HG02970 (cell line): ENCODE measurements at regions not wholly inside any gene's neighbourhood (a gene's known extent, or its start where the extent isn't known, plus 50 kb on each side); places are given as distances from the start of the nearest gene placed in this dataset.
"Not testable (repeated sequence)": the region's sequence is repeated elsewhere in the genome, so short reads cannot be mapped to it uniquely, and the experiment has no call there.

Experiments
- ATAC-seq: cut with Tn5 transposase; IDR thresholded peaks from one replicate; pipeline ENCODE4 v1.9.1; 2021; ENCODE audit warnings: mild to moderate bottlenecking, moderate library complexity, moderate number of reproducible peaks; ENCODE audit not compliant: unreplicated experiment, low FRiP score

DNA sequence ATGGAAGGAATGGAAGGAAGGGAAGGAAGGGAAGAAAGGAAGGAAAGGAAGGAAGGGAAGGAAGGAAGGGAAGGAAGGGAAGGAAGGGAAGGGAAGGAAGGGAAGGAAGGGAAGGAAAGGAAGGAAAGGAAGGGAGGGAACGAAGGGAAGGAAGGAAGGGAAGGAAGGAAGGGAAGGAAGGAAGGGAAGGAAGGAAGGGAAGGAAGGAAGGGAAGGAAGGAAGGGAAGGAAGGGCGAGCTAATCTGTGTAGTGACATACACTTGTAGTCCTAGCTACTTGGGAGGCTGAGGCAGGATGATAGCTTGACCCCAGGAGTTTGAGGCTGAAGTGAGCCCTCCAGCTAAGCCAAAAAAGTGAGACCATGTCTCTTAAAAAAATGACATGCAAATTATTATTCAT lies 311.3 kb upstream of the LUZP2 start:
- ATAC-seq = not testable (repeated sequence)

DNA sequence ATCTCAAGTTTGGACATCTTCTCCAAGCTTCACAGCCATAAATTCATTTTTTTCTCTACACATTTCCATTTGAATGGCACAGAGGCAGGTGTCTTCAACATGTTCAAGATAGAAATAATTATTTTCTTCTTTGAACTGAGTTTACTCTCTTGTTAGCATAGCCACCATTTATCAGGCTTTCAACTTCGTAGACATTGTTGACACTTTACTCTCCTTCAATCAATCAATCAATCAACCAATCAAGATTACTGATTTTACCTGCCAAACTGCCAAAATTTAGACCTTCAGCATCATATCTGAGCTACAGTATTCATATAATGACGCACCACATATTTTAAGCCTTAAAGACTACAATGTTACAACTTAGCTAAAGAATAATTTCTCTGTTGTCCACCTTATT lies 300.1 kb upstream of the LUZP2 start:
- no peak for ATAC-seq

DNA sequence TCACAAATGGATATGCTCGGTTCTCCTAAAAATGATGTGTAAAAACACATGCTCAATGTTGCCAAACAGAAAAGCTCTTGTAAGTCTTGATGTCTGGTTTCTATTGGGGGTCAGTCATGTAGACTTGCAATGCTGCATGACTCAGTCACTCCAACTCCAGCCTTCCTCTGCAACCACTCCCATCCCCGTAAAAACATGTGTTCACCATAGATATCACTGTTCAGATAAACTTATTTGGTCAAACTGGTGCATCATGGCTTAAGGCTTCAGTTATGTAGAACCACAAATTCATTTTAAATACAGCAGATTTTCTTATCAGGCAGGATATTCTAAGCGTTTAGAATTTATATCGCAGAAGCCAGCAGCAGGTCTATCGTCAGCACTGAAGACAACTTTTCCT lies 298.4 kb upstream of the LUZP2 start:
- no peak for ATAC-seq

DNA sequence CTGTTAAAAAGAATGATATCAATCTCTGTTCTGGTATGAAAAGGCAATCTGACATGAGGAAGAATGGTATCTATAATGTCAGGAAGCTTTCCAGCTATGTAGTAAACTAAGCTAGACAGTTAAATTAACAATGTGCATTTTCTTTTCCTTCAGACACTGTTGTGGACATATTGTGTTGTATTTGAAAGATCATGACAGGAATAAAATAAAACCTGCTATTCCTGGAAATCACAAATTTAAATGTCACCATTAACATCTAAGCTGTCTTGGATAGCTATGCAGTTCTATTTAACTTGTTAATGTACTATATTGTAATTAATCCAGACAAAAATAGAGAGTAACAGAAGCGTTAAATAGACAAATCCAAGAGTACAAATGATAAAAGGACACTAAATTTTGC lies 297.4 kb upstream of the LUZP2 start:
- ATAC-seq = no peak

DNA sequence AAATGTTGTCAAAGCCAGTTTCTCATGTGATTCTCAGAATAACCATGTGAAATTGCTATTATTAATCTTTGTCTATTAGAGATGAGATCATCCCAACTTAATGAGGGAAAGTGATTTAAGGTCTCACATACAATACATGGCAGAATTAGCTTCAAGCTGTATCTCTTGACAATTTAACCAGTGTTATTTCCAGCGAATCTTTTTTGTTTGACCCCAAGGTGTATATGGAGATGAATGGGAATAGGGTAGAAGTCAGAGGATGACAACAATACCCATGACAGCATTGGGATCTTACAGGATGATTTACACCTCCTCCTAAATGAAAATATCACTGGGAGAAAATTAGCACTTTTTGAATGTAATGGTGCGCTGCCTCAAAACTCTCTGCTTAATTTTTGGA lies 290.8 kb upstream of the LUZP2 start:
- no peak for ATAC-seq

DNA sequence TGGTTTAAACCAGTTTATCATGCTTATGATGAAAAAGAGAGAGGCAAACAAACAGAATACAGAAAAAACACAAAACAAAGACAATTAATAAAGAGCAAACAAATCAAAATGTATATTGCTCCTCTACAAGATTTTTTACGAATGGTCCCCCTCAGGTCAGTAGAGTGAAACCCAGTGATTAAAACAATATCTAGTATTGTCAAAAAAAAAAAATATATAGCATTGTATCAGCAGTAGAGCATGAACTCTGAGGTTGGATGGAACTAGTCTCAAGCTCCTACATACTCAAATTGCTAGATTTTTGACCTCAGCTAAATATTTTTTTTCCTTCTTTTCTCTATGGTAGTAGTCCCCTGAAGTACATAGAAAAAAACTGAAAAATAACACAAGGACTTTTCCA lies 290.3 kb upstream of the LUZP2 start:
- no peak for ATAC-seq

DNA sequence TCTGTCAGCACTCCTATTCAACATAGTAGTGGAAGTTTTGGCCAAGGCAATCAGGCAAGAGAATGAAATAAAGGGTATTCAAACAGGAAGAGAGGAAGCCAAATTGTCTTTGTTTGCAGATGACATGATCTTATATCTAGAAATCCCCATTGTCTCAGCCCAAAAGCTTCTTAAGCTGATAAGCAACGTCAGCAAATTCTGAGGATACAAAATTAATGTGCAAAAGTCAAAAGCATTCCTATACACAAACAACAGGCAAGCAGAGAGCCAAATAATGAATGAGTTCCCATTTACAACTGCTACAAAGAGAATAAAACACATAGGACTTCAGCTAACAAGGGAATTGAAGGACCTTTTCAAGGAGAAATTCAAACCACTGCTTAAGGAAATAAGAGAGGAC lies 280.4 kb upstream of the LUZP2 start:
- ATAC-seq = no peak

DNA sequence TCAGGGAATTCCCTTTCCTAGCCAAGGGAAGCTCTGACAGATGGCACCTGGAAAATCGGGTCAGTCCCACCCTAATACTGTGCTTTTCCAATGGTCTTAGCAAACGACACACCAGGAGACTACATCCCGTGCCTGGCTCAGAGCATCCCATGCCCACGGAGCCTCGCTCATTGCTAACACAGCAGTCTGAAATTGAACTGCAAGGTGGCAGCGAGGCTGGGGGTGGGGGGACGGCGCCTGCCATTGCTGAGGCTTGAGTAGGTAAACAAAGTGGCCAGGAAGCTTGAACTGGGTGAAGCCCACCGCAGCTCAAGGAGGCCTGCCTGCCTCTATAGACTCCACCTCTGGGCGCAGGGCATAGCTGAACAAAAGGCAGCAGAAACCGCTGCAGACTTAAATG lies 279.5 kb upstream of the LUZP2 start:
- ATAC-seq = not testable (repeated sequence)

DNA sequence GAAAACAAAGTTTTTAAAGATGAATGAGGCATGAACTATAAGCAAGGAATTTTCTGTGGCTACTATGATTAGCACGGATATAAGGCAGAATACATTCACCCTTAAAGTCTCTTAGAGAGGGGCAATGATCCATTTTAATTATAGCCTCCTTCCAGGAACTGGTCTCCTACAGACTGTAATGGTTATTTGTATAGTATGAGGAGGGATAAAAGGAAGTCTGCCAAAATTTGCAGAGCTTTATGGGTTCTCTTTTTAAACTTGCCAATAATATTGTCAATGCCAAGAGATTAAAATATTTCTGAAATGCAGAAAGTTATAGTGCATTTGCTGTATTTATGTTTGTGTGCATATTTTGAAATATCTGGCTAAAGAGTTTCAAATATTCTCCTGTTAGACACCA lies 271.4 kb upstream of the LUZP2 start:
- no peak for ATAC-seq

DNA sequence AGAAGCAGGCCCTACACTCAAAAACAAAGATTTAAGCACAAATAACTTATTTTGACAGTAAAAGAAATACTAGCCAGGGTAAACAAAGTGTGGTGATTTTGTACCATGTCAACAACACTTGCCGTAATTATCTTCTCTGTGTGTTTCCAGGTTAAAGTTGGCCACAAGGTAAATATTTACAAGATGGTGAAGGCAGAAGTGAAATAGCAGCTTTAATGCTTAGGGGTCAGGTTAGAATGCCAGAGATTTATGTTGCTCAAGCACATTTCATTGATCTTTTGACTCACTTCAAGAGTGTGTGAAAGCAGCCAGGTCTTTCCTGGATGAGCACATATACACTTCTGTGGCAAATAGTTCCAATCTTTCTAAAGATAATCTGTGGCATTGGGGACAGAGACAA lies 270.2 kb upstream of the LUZP2 start:
- no peak for ATAC-seq

DNA sequence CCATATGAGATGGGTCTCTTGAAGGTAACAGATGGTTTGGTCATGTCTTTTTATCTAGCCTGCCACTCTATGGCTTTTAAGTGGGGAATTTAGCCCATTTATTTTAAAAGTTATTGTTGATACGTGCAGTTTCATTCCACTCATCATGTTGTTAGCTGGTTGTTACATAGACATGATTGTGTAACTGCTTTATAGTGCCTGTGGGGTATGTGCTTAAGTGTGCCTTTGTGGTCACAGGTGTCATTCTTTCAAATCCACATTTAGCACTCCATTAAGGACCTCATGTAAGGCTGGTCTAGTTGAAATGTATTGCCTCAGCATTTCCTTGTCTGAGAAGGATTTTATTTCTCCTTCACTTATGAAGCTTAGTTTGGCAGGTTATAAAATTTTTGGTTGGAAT lies 263.8 kb upstream of the LUZP2 start:
- no peak for ATAC-seq

DNA sequence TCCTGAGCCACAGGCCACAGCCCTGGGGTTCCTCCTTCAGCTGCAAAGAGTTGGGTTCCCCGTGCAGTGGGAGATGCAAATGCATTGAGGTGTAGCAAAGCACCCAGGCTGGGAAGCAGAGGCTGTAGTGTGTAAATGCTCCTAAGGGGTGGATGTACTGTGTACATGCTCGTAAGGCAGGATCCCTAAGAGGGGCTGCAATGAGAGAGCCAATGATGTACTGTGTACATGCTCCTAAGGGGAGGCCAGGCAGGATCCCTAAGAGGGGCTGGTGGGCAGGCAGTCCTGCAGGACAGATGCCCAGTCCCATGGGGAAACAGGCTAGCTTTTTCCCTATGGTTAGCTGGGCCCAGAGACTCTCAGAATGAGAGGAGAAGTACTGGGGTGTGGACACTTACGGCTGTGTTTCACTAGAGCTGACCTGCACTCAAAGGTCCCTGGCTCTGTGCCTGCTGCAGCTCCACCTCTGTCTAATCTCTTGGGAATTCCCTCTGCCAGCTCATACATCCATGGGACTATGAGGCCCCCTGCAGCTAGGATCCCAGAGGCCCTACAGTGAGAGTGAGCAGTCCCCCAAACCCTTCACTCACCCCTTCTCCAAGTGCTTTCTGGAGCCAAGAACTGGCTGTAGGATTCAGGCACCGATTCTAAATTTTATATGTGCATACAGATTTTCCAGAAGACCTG lies 261.9 kb upstream of the LUZP2 start:
- no peak for ATAC-seq

DNA sequence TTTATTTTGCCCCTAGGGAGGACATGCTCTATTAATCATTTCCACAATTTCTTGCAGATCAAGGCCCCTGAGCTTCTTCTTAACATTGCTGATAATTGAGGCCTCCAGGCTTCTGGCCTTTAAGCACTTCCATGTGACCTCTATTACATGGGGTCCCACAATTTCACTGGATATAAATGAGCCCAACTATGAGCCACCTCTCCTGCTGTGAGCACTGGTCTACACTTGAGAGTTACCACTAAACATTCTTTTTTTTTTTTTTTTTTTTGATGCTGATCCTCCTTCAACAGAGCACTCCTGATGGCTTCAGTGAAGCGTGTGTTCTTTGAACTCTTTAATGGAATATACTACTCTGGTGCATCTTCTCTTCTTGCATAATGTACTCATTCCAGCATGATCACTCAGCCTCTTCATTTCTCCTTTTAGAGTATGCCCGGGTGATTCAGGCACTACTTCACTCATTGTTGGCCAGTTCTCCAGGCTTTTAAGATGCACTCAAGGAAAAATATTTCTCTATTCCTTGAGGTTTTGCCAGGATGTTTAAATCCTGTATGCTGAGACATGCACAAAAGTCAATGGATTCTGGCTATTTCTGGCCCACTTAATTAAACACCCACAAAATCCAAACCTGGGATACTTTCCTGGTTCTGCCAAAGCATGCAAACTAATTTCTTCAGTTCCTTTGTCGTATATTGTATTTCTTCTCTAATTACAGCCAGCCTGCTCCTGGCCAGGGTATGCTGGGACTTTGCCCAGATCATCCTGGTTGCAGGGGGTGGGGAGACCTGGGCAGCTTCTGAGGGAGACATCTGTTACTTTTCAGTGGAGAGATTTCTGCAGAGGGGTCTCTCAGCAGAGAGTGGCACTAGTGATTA lies 257.8 kb upstream of the LUZP2 start:
- no peak for ATAC-seq

DNA sequence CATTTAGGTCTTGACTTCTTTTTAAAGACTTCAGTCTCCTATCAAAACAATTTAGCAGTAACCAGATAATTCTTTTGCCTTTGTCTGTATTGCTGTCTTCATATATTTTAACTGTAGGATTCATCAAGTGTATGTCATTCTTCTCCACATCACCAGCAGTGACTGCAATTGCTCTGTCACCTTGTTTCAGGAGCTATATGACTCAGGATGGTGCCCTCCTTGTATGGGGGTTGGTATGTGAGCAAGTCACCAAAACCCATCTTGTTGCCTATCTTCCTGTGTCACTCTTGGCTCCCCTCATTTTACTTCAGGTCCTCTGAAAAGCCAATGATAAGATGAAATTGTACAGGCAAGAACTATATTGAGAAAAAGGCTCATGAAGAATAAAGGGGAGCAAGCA lies 256.9 kb upstream of the LUZP2 start:
- ATAC-seq = no peak

DNA sequence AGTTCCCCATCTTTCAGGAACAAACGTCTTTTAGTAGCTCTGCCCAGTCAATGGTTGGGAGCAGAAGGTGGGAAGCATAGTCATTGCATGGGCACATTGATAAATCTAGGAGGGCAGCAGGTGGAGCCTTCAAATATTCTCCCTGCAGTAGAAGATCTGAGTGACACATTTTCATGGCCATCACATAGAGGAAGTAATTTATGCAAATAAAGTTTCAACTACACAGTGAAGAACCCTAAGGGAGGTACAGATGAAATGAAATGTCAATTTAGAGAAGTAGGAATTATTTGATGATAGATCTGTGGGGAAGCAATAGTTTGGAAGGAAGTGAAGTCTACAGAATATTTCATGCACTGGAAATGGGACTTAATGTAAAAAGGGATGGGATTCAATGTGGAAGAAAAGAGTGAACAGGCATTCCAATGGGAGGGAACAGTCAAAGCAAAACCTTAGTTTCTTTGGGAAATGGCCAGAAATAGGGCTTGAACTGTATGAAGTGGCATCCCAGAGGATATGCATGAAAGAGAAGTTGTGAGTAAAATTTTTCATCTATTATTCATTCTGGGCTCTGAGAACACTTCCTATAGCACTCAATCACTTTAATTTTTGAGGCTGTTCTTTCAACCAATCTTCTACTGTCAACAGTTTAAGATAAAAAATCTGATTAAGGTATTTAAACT lies 256.2 kb upstream of the LUZP2 start:
- ATAC-seq = no peak

DNA sequence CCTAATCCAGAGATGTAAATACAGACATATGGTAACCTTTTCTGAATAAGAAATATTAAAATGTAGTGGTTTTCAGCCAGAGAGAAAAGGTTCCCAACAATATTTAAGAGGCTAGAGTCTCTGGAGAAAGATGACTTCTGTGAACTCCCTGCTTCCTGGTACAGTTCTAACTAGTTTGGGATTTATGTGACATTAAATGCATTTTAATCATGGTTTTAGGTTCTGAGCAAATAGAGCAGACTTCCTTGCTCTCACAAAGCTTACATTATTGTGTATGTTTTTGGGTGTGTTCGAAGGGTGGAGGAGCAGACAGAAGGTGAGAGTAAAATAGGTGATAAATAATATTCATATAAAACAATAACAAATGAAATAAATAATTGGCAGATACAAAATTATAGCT lies 250.1 kb upstream of the LUZP2 start:
- no peak for ATAC-seq

DNA sequence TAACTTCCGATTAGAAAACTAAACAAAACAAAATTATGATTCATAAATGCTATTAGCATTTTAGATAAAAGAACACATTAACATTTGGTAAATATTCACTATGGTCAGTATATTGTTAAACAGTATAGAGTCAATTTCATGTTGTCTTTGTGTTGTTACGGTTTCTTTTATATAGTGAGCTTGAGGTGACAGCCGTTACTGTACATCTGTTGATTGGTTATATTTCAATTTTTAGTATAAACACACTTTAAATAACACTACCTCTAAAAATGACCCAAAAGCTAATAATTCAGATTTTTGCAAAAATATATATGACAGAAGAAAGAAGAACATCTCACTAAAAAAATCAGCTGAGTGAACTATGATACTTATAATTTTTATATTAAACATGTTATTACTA lies 249.0 kb upstream of the LUZP2 start:
- no peak for ATAC-seq

DNA sequence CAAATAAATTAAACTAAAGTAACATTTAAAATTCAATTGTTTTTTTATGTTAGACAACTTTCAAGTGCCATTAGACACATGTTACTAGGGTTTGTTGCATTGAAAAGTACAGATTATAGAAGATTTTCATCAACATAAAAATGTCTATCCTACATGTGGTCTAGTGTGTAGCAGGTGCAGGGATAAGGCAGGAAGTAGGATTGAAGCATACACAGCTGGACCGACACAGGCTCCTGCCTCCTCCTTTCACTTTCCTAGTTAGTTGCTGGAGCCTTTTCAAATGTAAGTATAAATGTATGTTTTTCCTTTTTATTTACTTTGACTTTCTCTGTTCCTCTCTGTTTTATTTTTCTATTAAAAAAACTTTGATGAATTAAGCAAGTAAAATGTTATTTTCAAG lies 246.9 kb upstream of the LUZP2 start:
- ATAC-seq = no peak

DNA sequence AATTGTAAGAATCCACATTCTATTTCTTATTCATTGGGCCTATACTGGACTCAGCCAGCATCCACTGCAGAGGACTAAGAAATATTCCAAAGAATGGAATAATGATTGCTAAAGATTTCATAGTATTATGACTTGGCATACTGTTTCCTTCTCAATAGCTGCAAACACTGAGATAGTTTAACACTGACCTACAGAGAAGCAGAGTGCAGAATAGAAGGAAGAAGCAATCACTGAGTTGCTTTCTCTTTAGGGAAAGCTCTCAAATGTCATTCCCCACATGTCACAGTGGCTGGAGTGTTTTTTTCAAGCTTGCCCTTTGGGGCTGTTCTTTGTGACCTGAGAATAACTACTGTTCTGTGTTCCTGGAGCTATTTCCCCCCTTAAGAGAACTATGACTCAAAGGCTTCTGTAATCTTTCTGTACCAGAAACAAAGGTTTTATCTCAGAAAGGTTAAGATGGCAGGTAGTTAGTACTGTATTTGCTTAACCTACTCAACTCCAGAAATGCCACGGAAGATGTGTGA lies 243.6 kb upstream of the LUZP2 start:
- no peak for ATAC-seq

DNA sequence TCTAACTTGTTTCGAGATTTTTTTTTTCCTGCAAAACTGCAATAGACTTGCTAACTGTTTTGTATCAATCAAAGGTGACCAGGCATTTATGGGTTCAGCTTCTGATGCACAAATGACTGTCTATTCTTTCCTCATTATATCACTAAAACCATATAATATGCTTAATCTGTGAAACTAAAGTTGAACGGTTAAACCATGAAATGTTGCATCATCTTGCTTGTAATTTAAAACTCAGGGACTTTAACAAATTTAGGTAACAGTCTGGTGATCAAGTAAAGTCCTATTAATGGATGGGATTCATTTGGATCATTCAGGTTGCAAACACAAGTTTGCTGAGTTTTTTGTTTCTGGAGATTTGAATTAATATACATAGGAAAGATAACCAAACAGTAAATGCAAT lies 232.0 kb upstream of the LUZP2 start:
- no peak for ATAC-seq

DNA sequence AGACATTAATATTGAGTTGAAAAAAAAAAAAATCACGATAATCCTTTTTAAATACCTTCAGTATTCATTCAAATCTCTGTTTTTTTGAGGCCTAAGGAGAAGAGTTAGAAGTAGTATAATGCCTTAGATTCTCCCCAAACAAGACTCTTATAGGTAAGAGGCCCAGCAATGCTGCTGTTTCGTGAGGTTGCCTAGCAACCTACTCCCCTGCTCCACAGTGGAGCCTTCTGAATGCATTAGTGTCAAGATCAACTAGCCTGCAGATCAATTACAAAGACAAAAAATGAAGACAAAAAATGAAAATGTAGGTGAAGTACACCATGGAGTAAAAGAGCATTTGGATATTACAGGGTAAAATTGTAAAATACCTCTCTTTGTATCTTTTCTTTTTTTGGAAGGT lies 229.8 kb upstream of the LUZP2 start:
- ATAC-seq = no peak
